ENCODE measurements at regions not wholly inside any gene's neighbourhood (a gene's known extent, or its start where the extent isn't known, plus 50 kb on each side); places are given as distances from the start of the nearest gene placed in this dataset.
"Not testable (repeated sequence)": the region's sequence is repeated elsewhere in the genome, so short reads cannot be mapped to it uniquely, and the experiment has no call there.

- Histone ChIP-seq H3K27ac (ENCODE audit: low read depth in 1 of 2, low read length in 1 of 2) (no peak overlapping the region), H3K9me3 (ENCODE audit: control insufficient read depth in 2 of 2, insufficient read depth in 1 of 2, low read length in 1 of 2) (no peaks in the 10 kb centered on the region), H3K4me1 (ENCODE audit: control insufficient read depth in 2 of 2, insufficient read depth in 2 of 2, low read length in 2 of 2) (no peaks in the 10 kb centered on the region), H3K4me3 (ENCODE audit: low read length in 2 of 2) (no peak overlapping the region), H3K27me3 (ENCODE audit: control insufficient read depth in 2 of 2, insufficient read depth in 1 of 2, low read length in 1 of 2) (no peaks in the 10 kb centered on the region), H3K36me3 (ENCODE audit: control insufficient read depth in 2 of 2, insufficient read depth in 2 of 2, low read length in 1 of 2) (no peaks in the 10 kb centered on the region)
- WGBS: 92% methylated on average over 1 of the region's 1 CpG
- no peak for DNase-seq (ENCODE audit: low read depth in 6 of 9, low spot score in 9 of 9)
Observed at GRCh38 chr1:60878323-60878722, 204.0 kb upstream of the NFIA start.

DNA sequence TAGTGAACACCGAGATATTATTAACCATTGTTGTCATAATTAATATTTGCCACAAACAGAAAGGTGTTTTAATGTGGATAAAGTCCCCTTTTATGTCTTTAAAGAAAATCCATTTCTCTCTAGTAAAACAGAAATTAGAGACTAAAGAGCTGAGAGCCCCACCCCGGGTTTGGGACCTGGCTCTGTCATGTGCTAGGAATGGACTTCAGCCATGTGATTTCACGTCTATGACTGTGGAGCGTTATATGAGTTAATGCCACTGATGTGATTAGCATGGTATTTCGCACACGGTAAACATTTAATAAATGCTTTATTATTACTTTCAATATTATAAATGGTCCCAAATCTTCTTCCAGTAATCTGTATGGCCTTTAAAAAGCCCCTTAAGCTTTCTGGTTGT, 205.0 kb upstream of the NFIA start:
- 97% methylated on average over 6 of the region's 6 CpGs for WGBS
- H3K4me1 ChIP-seq (ENCODE audit: control insufficient read depth in 2 of 2, insufficient read depth in 2 of 2, low read length in 2 of 2): no peaks in the 10 kb centered on the region

GRCh38 chr1:60876952-60877351, 205.4 kb upstream of the NFIA start:
- no peak overlapping the region for H3K4me3 ChIP-seq (ENCODE audit: low read length in 2 of 2)
- no peak overlapping the region for H3K27ac ChIP-seq (ENCODE audit: low read depth in 1 of 2, low read length in 1 of 2)
- H3K9me3 ChIP-seq (ENCODE audit: control insufficient read depth in 2 of 2, insufficient read depth in 1 of 2, low read length in 1 of 2): no peaks in the 10 kb centered on the region
- no peaks in the 10 kb centered on the region for H3K4me1 ChIP-seq (ENCODE audit: control insufficient read depth in 2 of 2, insufficient read depth in 2 of 2, low read length in 2 of 2)
- H3K27me3 ChIP-seq (ENCODE audit: control insufficient read depth in 2 of 2, insufficient read depth in 1 of 2, low read length in 1 of 2): no peaks in the 10 kb centered on the region
- WGBS: 94% methylated on average over 1 of the region's 1 CpG
- no peak for DNase-seq (ENCODE audit: low read depth in 6 of 9, low spot score in 9 of 9)
- no peaks in the 10 kb centered on the region for H3K36me3 ChIP-seq (ENCODE audit: control insufficient read depth in 2 of 2, insufficient read depth in 2 of 2, low read length in 1 of 2)

More for the DNA sequence above, 205.0 kb upstream of the NFIA start:
- H3K27me3 ChIP-seq (ENCODE audit: control insufficient read depth in 2 of 2, insufficient read depth in 1 of 2, low read length in 1 of 2): no peaks in the 10 kb centered on the region
- DNase-seq (ENCODE audit: low read depth in 6 of 9, low spot score in 9 of 9): no peak
- H3K9me3 ChIP-seq (ENCODE audit: control insufficient read depth in 2 of 2, insufficient read depth in 1 of 2, low read length in 1 of 2): no peaks in the 10 kb centered on the region
- H3K36me3 ChIP-seq (ENCODE audit: control insufficient read depth in 2 of 2, insufficient read depth in 2 of 2, low read length in 1 of 2): no peaks in the 10 kb centered on the region
- no peak overlapping the region for H3K27ac ChIP-seq (ENCODE audit: low read depth in 1 of 2, low read length in 1 of 2)
- no peak overlapping the region for H3K4me3 ChIP-seq (ENCODE audit: low read length in 2 of 2)

DNA sequence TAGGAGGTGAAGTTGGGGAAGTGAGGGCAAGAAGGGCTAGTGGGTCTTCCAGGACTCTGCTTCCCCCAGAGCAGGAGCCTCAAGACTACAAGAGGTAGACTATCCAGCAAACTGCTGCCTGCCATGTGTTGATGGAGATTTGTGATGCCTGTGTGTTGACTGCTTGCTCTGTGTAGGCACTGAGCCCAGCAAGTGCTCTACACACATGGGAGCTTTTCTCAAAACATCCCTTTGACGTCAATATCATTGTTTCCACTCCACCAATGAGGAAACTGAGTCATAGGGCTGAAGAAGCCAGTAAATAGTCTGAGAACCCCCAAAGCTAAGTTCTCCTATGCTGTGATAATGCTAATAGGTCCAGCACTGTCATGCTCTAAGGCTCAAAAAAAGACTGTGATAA, 207.2 kb upstream of the NFIA start:
- Histone ChIP-seq H3K27ac (ENCODE audit: low read depth in 1 of 2, low read length in 1 of 2) (no peak overlapping the region), H3K9me3 (ENCODE audit: control insufficient read depth in 2 of 2, insufficient read depth in 1 of 2, low read length in 1 of 2) (no peaks in the 10 kb centered on the region), H3K27me3 (ENCODE audit: control insufficient read depth in 2 of 2, insufficient read depth in 1 of 2, low read length in 1 of 2) (no peaks in the 10 kb centered on the region), H3K36me3 (ENCODE audit: control insufficient read depth in 2 of 2, insufficient read depth in 2 of 2, low read length in 1 of 2) (no peaks in the 10 kb centered on the region), H3K4me3 (ENCODE audit: low read length in 2 of 2) (no peak overlapping the region), H3K4me1 (ENCODE audit: control insufficient read depth in 2 of 2, insufficient read depth in 2 of 2, low read length in 2 of 2) (no peaks in the 10 kb centered on the region)
- DNase-seq (ENCODE audit: low read depth in 6 of 9, low spot score in 9 of 9): no peak
- WGBS: 93% methylated on average over 1 of the region's 1 CpG

DNA sequence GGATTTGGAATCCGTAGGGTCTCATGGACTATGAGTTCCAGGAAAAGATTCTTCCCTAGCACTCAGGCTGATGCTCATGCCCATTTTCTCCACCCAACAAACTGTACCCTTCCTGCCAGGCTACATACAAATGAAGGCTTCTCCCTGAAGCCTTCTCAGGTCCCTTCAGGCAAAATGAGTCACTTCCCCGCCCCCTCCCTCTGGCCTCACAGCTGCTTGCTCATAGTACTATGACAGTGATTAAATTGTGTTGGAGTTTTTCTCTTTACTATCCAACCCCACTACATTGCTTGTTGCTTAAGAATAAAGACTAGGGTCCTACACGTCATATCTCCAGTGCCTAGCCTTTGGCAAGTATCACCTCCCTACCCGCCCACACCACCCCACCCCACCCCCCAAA, 207.6 kb upstream of the NFIA start:
- no peak for DNase-seq (ENCODE audit: low read depth in 6 of 9, low spot score in 9 of 9)
- no peaks in the 10 kb centered on the region for H3K36me3 ChIP-seq (ENCODE audit: control insufficient read depth in 2 of 2, insufficient read depth in 2 of 2, low read length in 1 of 2)
- H3K9me3 ChIP-seq (ENCODE audit: control insufficient read depth in 2 of 2, insufficient read depth in 1 of 2, low read length in 1 of 2): no peaks in the 10 kb centered on the region
- H3K27ac ChIP-seq (ENCODE audit: low read depth in 1 of 2, low read length in 1 of 2): no peak overlapping the region
- no peaks in the 10 kb centered on the region for H3K4me1 ChIP-seq (ENCODE audit: control insufficient read depth in 2 of 2, insufficient read depth in 2 of 2, low read length in 2 of 2)
- H3K27me3 ChIP-seq (ENCODE audit: control insufficient read depth in 2 of 2, insufficient read depth in 1 of 2, low read length in 1 of 2): no peaks in the 10 kb centered on the region
- WGBS: 95% methylated on average over 4 of the region's 4 CpGs
- H3K4me3 ChIP-seq (ENCODE audit: low read length in 2 of 2): no peak overlapping the region

GRCh38 chr1:60873396-60873795, 209.0 kb upstream of the NFIA start:
- H3K9me3 ChIP-seq (ENCODE audit: control insufficient read depth in 2 of 2, insufficient read depth in 1 of 2, low read length in 1 of 2); H3K36me3 ChIP-seq (ENCODE audit: control insufficient read depth in 2 of 2, insufficient read depth in 2 of 2, low read length in 1 of 2); H3K4me1 ChIP-seq (ENCODE audit: control insufficient read depth in 2 of 2, insufficient read depth in 2 of 2, low read length in 2 of 2); DNase-seq (ENCODE audit: low read depth in 6 of 9, low spot score in 9 of 9); H3K4me3 ChIP-seq (ENCODE audit: low read length in 2 of 2); H3K27me3 ChIP-seq (ENCODE audit: control insufficient read depth in 2 of 2, insufficient read depth in 1 of 2, low read length in 1 of 2); H3K27ac ChIP-seq (ENCODE audit: low read depth in 1 of 2, low read length in 1 of 2): not testable (repeated sequence)
- 96% methylated on average over 18 of the region's 18 CpGs for WGBS

DNA sequence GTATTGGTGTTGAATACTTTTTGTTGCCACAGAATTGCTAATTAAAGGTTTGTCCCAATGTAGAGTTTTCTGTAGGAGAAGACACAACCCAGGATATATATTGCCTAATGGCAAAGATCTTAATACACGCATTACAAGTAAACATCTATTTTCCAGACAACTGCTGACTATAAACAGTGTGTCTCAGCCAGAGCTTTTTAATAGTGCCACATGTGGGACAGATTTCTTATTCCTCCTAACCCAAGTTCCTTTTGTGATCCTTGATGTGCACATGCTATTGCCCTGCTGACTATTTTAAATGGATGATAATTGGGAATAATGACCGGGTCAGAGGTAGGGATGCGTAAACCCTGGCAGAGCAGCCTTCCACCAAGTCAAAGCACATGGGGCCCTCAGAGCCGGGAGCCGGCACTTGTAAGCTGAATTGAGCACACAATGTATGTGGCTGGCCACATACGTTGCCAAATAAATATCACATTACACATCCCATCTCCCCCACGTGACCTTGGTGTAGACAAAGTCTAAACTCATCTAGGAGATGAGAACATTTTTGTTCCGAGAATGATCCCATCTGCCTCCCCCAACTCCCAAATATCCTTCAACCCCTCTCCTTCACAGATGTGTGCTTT, 209.8 kb upstream of the NFIA start:
- Histone ChIP-seq H3K27ac (ENCODE audit: low read depth in 1 of 2, low read length in 1 of 2) (no peak overlapping the region), H3K27me3 (ENCODE audit: control insufficient read depth in 2 of 2, insufficient read depth in 1 of 2, low read length in 1 of 2) (no peaks in the 10 kb centered on the region), H3K36me3 (ENCODE audit: control insufficient read depth in 2 of 2, insufficient read depth in 2 of 2, low read length in 1 of 2) (no peaks in the 10 kb centered on the region), H3K9me3 (ENCODE audit: control insufficient read depth in 2 of 2, insufficient read depth in 1 of 2, low read length in 1 of 2) (no peaks in the 10 kb centered on the region), H3K4me1 (ENCODE audit: control insufficient read depth in 2 of 2, insufficient read depth in 2 of 2, low read length in 2 of 2) (no peaks in the 10 kb centered on the region), H3K4me3 (ENCODE audit: low read length in 2 of 2) (no peak overlapping the region)
- DNase-seq (ENCODE audit: low read depth in 6 of 9, low spot score in 9 of 9): no peak
- WGBS: 94% methylated on average over 8 of the region's 8 CpGs

GRCh38 chr1:60870269-60870865, 212.0 kb upstream of the NFIA start:
- Histone ChIP-seq H3K9me3 (ENCODE audit: control insufficient read depth in 2 of 2, insufficient read depth in 1 of 2, low read length in 1 of 2) (no peaks in the 10 kb centered on the region), H3K27ac (ENCODE audit: low read depth in 1 of 2, low read length in 1 of 2) (no peak overlapping the region), H3K36me3 (ENCODE audit: control insufficient read depth in 2 of 2, insufficient read depth in 2 of 2, low read length in 1 of 2) (no peaks in the 10 kb centered on the region), H3K4me3 (ENCODE audit: low read length in 2 of 2) (no peak overlapping the region), H3K27me3 (ENCODE audit: control insufficient read depth in 2 of 2, insufficient read depth in 1 of 2, low read length in 1 of 2) (no peaks in the 10 kb centered on the region), H3K4me1 (ENCODE audit: control insufficient read depth in 2 of 2, insufficient read depth in 2 of 2, low read length in 2 of 2) (no peaks in the 10 kb centered on the region)
- no peak for DNase-seq (ENCODE audit: low read depth in 6 of 9, low spot score in 9 of 9)
- 78% methylated on average over 5 of the region's 5 CpGs for WGBS

GRCh38 chr1:60868901-60869663, 213.3 kb upstream of the NFIA start:
- H3K36me3 ChIP-seq (ENCODE audit: control insufficient read depth in 2 of 2, insufficient read depth in 2 of 2, low read length in 1 of 2): no peaks in the 10 kb centered on the region
- no peak overlapping the region for H3K27ac ChIP-seq (ENCODE audit: low read depth in 1 of 2, low read length in 1 of 2)
- 99% methylated on average over 2 of the region's 2 CpGs for WGBS
- H3K4me3 ChIP-seq (ENCODE audit: low read length in 2 of 2): no peak overlapping the region
- DNase-seq (ENCODE audit: low read depth in 6 of 9, low spot score in 9 of 9): no peak
- no peaks in the 10 kb centered on the region for H3K27me3 ChIP-seq (ENCODE audit: control insufficient read depth in 2 of 2, insufficient read depth in 1 of 2, low read length in 1 of 2)
- no peaks in the 10 kb centered on the region for H3K9me3 ChIP-seq (ENCODE audit: control insufficient read depth in 2 of 2, insufficient read depth in 1 of 2, low read length in 1 of 2)
- H3K4me1 ChIP-seq (ENCODE audit: control insufficient read depth in 2 of 2, insufficient read depth in 2 of 2, low read length in 2 of 2): no peaks in the 10 kb centered on the region

Measured in thymus (tissue), 11 donors.